ENCODE measurements at regions not wholly inside any gene's neighbourhood (a gene's known extent, or its start where the extent isn't known, plus 50 kb on each side); places are given as distances from the start of the nearest gene placed in this dataset.

GRCh38 chr6:165229216-165229615 is 80.2 kb downstream of the C6orf118 start:
- no peak for DNase-seq
- intact Hi-C loops (cut with DNase I), result no loop called here

GRCh38 chr6:165227644-165228329 is 81.6 kb downstream of the C6orf118 start:
- intact Hi-C loops (cut with DNase I), result no loop called here
- DNase-seq, result no peak

- intact Hi-C loops (cut with DNase I), result no loop called here
- DNase-seq, result no peak
Observed at GRCh38 chr6:165223736-165224135, 85.7 kb downstream of the C6orf118 start.

- no peak for DNase-seq
- intact Hi-C loops (cut with DNase I), result no loop called here
Observed at GRCh38 chr6:165223101-165223500, 86.3 kb downstream of the C6orf118 start.

- intact Hi-C loops (cut with DNase I), result no loop called here
- no peak for DNase-seq
Observed at GRCh38 chr6:165222315-165223025, 86.9 kb downstream of the C6orf118 start.

GRCh38 chr6:165220045-165220444 is 89.4 kb downstream of the C6orf118 start:
- no peak for DNase-seq
- intact Hi-C loops (cut with DNase I), result no loop called here

- DNase-seq, result no peak
- intact Hi-C loops (cut with DNase I), result no loop called here
Observed at GRCh38 chr6:165219629-165220028, 89.8 kb downstream of the C6orf118 start.

GRCh38 chr6:165218829-165219228 is 90.6 kb downstream of the C6orf118 start:
- no peak for DNase-seq
- intact Hi-C loops (cut with DNase I), result no loop called here

GRCh38 chr6:165206798-165207197 is 102.6 kb downstream of the C6orf118 start:
- DNase-seq, result no peak
- intact Hi-C loops (cut with DNase I), result no loop called here

GRCh38 chr6:165205632-165206031 is 103.8 kb downstream of the C6orf118 start:
- DNase-seq, result no peak
- intact Hi-C loops (cut with DNase I), result no loop called here

- intact Hi-C loops (cut with DNase I), result no loop called here
- DNase-seq, result no peak
Observed at GRCh38 chr6:165204807-165205545, 104.4 kb downstream of the C6orf118 start.

- no peak for DNase-seq
- intact Hi-C loops (cut with DNase I), result no loop called here
Observed at GRCh38 chr6:165200178-165200577, 109.2 kb downstream of the C6orf118 start.

- intact Hi-C loops (cut with DNase I), result no loop called here
- DNase-seq, result no peak
Observed at GRCh38 chr6:165191461-165191860, 117.9 kb downstream of the C6orf118 start.

- DNase-seq, result peak in 2 of 10 donors; percentile 62 to 71
- intact Hi-C loops (cut with DNase I), result no loop called here
Observed at GRCh38 chr6:165186441-165187205, 122.8 kb downstream of the C6orf118 start.

- intact Hi-C loops (cut with DNase I), result no loop called here
- DNase-seq, result no peak
Observed at GRCh38 chr6:165186041-165186440, 123.4 kb downstream of the C6orf118 start.

- DNase-seq, result peak in 9 of 10 donors; percentile 15 to 90 (median 57)
- intact Hi-C loops (cut with DNase I), result no loop called here
Observed at GRCh38 chr6:165184192-165184979, 125.0 kb downstream of the C6orf118 start.

- intact Hi-C loops (cut with DNase I), result no loop called here
- no peak for DNase-seq
Observed at GRCh38 chr6:165183496-165184140, 125.8 kb downstream of the C6orf118 start.

GRCh38 chr6:165183071-165183470 is 126.3 kb downstream of the C6orf118 start:
- intact Hi-C loops (cut with DNase I), result no loop called here
- DNase-seq, result no peak

GRCh38 chr6:165181951-165182414 is 127.4 kb downstream of the C6orf118 start:
- peak in 6 of 10 donors; percentile 11 to 85 (median 48) for DNase-seq
- intact Hi-C loops (cut with DNase I), result no loop called here

All from posterior cingulate gyrus (tissue), 11 donors.